Transverse colon (tissue), 3 donors: ENCODE measurements at regions not wholly inside any gene's neighbourhood (a gene's known extent, or its start where the extent isn't known, plus 50 kb on each side); places are given as distances from the start of the nearest gene placed in this dataset.

Source experiments
- CTCF ChIP-seq, 5 experiments: fragments of 200-600 bp in 3 of 5; fragments of 450-650 bp in 2 of 5; sonication (generic) in 3 of 5; IDR thresholded peaks; 1 replicate in 2 of 5; 2 replicates in 3 of 5; pipeline ENCODE4 v1.5.1; 2016 to 2017; ENCODE audit warnings: antibody characterized with exemption in 5 of 5, inconsistent platforms in 3 of 5, mild to moderate bottlenecking in 2 of 5, moderate library complexity in 1 of 5
- EP300 ChIP-seq: sonication (generic); formaldehyde crosslinking; IDR thresholded peaks from one replicate; pipeline ENCODE4 v1.6.1; 2017; ENCODE audit warnings: antibody characterized with exemption, low read depth
- POLR2A ChIP-seq: fragments of 450-650 bp; IDR thresholded peaks from one replicate; pipeline ENCODE4 v1.6.1; 2016; ENCODE audit warnings: antibody characterized with exemption, mild to moderate bottlenecking, moderate library complexity

- no peak for TF ChIP-seq CTCF (IDR thresholded peaks at IDR 0.05)
- TF ChIP-seq POLR2A = no peak
- TF ChIP-seq EP300 = no peak
Observed at GRCh38 chr5:174284873-174285272, 239.4 kb downstream of the NSG2 start.
